OCI-LY7 (cell line): ENCODE measurements at regions not wholly inside any gene's neighbourhood (a gene's known extent, or its start where the extent isn't known, plus 50 kb on each side); places are given as distances from the start of the nearest gene placed in this dataset.

Source experiments
- EZH2phosphoT487 ChIP-seq: fragments of 200-600 bp; sonication (generic); IDR thresholded peaks from 2 replicates; pipeline ENCODE4 v1.6.1; 2018; ENCODE audit warnings: low read depth, borderline replicate concordance, mild to moderate bottlenecking, mixed run types, antibody characterized with exemption, low read length, moderate library complexity, mixed read lengths
- TF ChIP-seq, protein P1 (sequence below): fragments of 200-600 bp; sonication (generic); conservative IDR thresholded peaks from 2 replicates; pipeline ENCODE4 v1.5.1; 2014; ENCODE audit warnings: mild to moderate bottlenecking, antibody characterized with exemption, low read length, moderate library complexity, mixed read lengths

DNA sequence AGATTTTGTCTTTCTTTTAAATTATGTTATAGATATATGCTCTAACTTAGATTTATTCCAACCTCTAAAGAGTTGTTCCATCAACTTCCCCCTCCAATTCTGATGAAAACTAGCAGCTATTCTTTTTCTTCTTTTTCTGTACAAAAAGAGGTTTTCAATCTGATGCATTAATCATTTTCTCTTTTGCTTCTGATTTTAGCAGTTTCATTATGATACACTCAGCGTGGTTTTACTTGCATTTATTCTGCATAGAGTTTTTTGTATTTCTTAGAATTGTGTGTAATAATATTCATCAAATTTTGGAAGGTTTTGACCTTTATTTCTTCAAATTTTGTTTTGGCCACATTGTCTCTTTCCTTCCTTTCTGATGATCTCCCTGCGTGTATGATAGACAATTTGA is 968.1 kb upstream of the CDH18 start:
- TF ChIP-seq, protein P1, sequence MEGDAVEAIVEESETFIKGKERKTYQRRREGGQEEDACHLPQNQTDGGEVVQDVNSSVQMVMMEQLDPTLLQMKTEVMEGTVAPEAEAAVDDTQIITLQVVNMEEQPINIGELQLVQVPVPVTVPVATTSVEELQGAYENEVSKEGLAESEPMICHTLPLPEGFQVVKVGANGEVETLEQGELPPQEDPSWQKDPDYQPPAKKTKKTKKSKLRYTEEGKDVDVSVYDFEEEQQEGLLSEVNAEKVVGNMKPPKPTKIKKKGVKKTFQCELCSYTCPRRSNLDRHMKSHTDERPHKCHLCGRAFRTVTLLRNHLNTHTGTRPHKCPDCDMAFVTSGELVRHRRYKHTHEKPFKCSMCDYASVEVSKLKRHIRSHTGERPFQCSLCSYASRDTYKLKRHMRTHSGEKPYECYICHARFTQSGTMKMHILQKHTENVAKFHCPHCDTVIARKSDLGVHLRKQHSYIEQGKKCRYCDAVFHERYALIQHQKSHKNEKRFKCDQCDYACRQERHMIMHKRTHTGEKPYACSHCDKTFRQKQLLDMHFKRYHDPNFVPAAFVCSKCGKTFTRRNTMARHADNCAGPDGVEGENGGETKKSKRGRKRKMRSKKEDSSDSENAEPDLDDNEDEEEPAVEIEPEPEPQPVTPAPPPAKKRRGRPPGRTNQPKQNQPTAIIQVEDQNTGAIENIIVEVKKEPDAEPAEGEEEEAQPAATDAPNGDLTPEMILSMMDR: no peak
- TF ChIP-seq EZH2phosphoT487: no peak
